Naive B cell (primary cell): ENCODE measurements at regions not wholly inside any gene's neighbourhood (a gene's known extent, or its start where the extent isn't known, plus 50 kb on each side); places are given as distances from the start of the nearest gene placed in this dataset.
"Not testable (repeated sequence)": the region's sequence is repeated elsewhere in the genome, so short reads cannot be mapped to it uniquely, and the experiment has no call there.

Experiments
- ATAC-seq, 2 donors: fragments of 150-1000 bp; cut with Tn5 transposase; 2 replicates each; pipeline ENCODE4 v1.10.0; 2021; ENCODE audit warnings: low read depth in 2 of 2, mild to moderate bottlenecking in 2 of 2, moderate library complexity in 2 of 2
- DNase-seq: peaks from one replicate; pipeline ENCODE4 v3.0.0; 2022
- H3K27ac Mint-ChIP-seq, 6 donors: one replicate each; pipeline ENCODE4 v1.8.0; 2020 to 2022; ENCODE audit warnings: mild to moderate bottlenecking in 6 of 6, mixed read lengths in 6 of 6, moderate library complexity in 5 of 6, inconsistent platforms in 2 of 6
- H3K27me3 Mint-ChIP-seq, 3 donors: one replicate each; pipeline ENCODE4 v1.8.0; 2021 to 2022; ENCODE audit warnings: mixed read lengths in 3 of 3, mild to moderate bottlenecking in 1 of 3
- H3K36me3 Mint-ChIP-seq, 2 donors: one replicate each; pipeline ENCODE4 v1.8.0; 2020 to 2022; ENCODE audit warnings: mixed read lengths in 2 of 2, inconsistent platforms in 1 of 2, mild to moderate bottlenecking in 1 of 2
- H3K4me1 Mint-ChIP-seq, 3 donors: one replicate each; pipeline ENCODE4 v1.8.0; 2020 to 2022; ENCODE audit warnings: mixed read lengths in 3 of 3, inconsistent platforms in 1 of 3, mild to moderate bottlenecking in 1 of 3, moderate library complexity in 1 of 3
- H3K4me3 Mint-ChIP-seq, 8 donors: one replicate each; pipeline ENCODE4 v1.8.0; 2020 to 2022; ENCODE audit warnings: mild to moderate bottlenecking in 8 of 8, mixed read lengths in 8 of 8, moderate library complexity in 8 of 8, inconsistent platforms in 2 of 8
- H3K9me3 Mint-ChIP-seq, 7 donors: one replicate each; pipeline ENCODE4 v1.8.0; 2020 to 2022; ENCODE audit warnings: mixed read lengths in 7 of 7, mild to moderate bottlenecking in 5 of 7, inconsistent platforms in 2 of 7, moderate library complexity in 1 of 7

DNA sequence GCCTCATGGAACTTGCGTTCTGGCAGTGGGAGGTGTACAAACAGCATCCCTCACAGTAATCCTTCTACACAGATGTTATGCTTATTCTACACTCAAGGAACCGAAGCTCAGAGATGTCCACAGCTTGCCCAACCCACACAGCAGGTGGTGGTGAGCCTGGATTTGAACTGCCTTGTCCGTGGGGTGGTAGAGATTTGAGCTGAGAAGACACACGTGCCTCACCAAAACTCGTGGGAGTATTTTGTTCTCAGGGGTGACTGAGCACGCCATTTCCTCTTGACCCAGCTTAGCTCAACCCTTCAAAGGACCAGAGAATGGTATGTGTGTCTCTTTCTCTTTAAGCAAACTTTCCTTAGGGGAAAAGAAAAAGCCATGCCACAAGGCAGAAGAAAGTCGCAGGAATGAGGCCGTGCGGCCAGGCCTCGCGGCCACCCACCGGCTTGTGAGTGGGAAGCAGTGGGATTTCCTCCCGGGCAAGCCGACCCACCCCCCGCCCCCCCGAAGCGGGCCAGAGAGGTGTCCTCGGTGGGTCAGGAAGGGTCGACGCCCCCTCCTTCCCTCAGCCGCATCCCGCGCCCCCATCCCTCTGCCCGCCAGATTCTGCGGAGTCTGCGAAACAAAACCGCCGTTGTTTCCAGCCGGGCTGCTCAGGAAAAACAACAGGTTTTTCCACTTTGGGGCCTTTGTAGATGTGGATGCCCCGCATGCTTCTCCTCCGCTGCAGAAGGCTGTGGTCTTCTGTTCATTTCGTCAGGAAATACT is 123.8 kb upstream of the ZNF469 start:
- H3K4me1 Mint-ChIP-seq, DNase-seq: not testable (repeated sequence)
- Mint-ChIP-seq H3K4me3 (peak overlapping the region in 3 of 8 donors; percentile 6 to 45 (median 12)), H3K27ac (peak overlapping the region in 1 of 6 donors; percentile 22), H3K27me3 (peaks cover 34 to 64% (median 59%) of the 10 kb centered on the region in 3 donors), H3K36me3 (peaks cover 3 to 15% of the 10 kb centered on the region in 2 donors), H3K9me3 (peaks cover 0 to 19% (median 6%) of the 10 kb centered on the region in 7 donors)
- peak in 1 of 2 donors; percentile 23 for ATAC-seq

GRCh38 chr16:88259538-88259937 is 123.2 kb upstream of the ZNF469 start:
- not testable (repeated sequence) for H3K27ac Mint-ChIP-seq, H3K4me1 Mint-ChIP-seq, DNase-seq, ATAC-seq
- Mint-ChIP-seq H3K36me3 (peaks cover 3 to 15% of the 10 kb centered on the region in 2 donors), H3K4me3 (peak overlapping the region in 1 of 8 donors; percentile 45), H3K9me3 (peaks cover 0 to 19% (median 6%) of the 10 kb centered on the region in 7 donors), H3K27me3 (peaks cover 34 to 70% (median 62%) of the 10 kb centered on the region in 3 donors)

GRCh38 chr16:88260146-88260545 is 122.6 kb upstream of the ZNF469 start:
- Mint-ChIP-seq H3K27me3 (peaks cover 30 to 75% (median 65%) of the 10 kb centered on the region in 3 donors), H3K36me3 (peaks cover 3 to 15% of the 10 kb centered on the region in 2 donors), H3K9me3 (peaks cover 0 to 13% (median 5%) of the 10 kb centered on the region in 7 donors), H3K4me1 (peaks cover 0 to 12% (median 9%) of the 10 kb centered on the region in 3 donors)
- H3K4me3 Mint-ChIP-seq, H3K27ac Mint-ChIP-seq, DNase-seq, ATAC-seq: not testable (repeated sequence)

GRCh38 chr16:88260881-88261665 is 121.7 kb upstream of the ZNF469 start:
- not testable (repeated sequence) for H3K9me3 Mint-ChIP-seq, H3K4me3 Mint-ChIP-seq, ATAC-seq, DNase-seq, H3K36me3 Mint-ChIP-seq
- Mint-ChIP-seq H3K4me1 (peaks cover 0 to 12% (median 9%) of the 10 kb centered on the region in 3 donors), H3K27ac (peak overlapping the region in 1 of 6 donors; percentile 29), H3K27me3 (peaks cover 22 to 72% (median 59%) of the 10 kb centered on the region in 3 donors)

DNA sequence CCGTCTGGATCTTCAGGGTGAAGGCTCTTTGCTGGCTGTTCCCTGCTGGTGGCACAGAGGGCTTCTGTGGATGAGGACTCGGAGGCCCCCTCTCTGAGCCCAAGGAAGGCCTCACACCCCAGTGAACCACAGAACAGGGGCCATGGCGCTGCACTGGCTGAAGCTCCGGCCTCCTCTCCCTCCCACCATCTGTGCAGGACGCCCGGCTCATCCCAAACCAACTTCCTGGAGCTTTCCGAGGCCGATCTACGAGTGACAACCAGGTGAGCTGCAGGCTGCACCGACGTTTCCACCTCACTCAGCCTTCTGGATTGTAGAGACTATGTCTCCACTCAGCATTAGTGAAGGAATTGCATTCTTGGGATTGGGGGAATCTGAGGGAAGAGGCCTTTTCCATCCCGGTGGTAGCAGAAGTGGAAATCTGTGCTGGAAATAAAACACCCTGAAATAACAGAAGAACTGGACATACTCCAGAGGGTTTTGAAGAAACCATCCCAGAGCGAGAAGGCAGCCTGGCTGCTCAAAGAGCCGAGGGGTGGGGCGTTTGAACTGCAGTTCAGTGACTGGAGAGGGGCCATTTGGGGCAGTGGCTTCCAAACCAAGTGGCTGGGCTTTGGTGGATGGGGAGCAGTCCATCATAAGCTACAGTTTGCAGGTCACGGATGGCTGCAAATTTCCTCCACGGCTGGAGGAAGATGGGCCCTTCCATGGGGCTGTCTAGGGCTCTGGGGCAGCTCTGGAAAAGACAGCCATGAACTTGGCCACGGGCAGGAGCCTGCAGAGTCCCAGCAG is 120.7 kb upstream of the ZNF469 start:
- not testable (repeated sequence) for DNase-seq, H3K27ac Mint-ChIP-seq, ATAC-seq, H3K4me3 Mint-ChIP-seq, H3K36me3 Mint-ChIP-seq, H3K9me3 Mint-ChIP-seq
- peaks cover 0 to 12% (median 9%) of the 10 kb centered on the region in 3 donors for H3K4me1 Mint-ChIP-seq
- peaks cover 19 to 72% (median 53%) of the 10 kb centered on the region in 3 donors for H3K27me3 Mint-ChIP-seq

GRCh38 chr16:88262858-88263563 is 119.7 kb upstream of the ZNF469 start:
- not testable (repeated sequence) for DNase-seq, H3K36me3 Mint-ChIP-seq, ATAC-seq, H3K9me3 Mint-ChIP-seq, H3K4me3 Mint-ChIP-seq
- Mint-ChIP-seq H3K4me1 (peaks cover 0 to 12% (median 9%) of the 10 kb centered on the region in 3 donors), H3K27ac (peak overlapping the region in 1 of 6 donors; percentile 36), H3K27me3 (peaks cover 11 to 66% (median 44%) of the 10 kb centered on the region in 3 donors)

- not testable (repeated sequence) for H3K4me3 Mint-ChIP-seq, DNase-seq, H3K27ac Mint-ChIP-seq
These were observed 119.0 kb upstream of the ZNF469 start for GRCh38 chr16:88263681-88264287.

DNA sequence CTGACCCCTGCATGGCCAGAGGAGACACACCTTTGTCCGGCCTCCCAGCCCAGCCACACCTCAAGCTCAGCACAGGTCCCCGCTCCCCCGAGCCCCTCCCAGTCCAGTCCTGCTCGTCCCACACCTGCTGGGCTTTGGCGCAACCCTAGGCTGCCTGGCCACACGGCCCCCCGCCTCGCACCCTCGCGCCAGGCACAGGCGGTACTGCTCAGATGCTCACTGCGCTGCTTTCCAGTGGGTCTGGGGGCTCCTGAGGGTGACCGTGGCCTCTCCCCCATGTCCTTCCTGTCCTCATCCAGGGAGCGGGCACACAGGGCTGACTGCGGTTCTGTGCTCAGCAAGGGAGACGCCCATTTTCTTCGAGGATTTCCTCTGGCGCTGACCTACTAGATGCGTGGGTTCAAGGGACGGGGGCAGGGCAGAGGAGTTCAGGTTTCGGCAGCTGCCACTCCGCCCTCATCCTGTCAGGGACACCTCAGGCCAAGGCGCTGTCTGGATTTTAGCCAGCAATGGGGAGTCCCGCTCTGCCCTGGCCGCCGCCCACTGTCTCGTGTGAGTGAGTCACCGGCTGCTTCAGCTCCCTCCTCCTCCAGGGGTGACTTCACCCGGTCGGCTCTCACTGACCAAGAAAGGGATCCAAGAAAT is 118.0 kb upstream of the ZNF469 start:
- peaks cover 0 to 5% (median 3%) of the 10 kb centered on the region in 3 donors for H3K4me1 Mint-ChIP-seq
- peak; percentile 53 to 56 for ATAC-seq
- H3K27me3 Mint-ChIP-seq, result peaks cover 7 to 64% (median 37%) of the 10 kb centered on the region in 3 donors
- H3K9me3 Mint-ChIP-seq, result no peaks in the 10 kb centered on the region
- peak overlapping the region in 3 of 6 donors; percentile 20 to 47 (median 47) for H3K27ac Mint-ChIP-seq
- H3K36me3 Mint-ChIP-seq, result peaks cover 0 to 3% of the 10 kb centered on the region in 2 donors
- DNase-seq, result peak; percentile 9
- no peak overlapping the region for H3K4me3 Mint-ChIP-seq

More at GRCh38 chr16:88263681-88264287, 119.0 kb upstream of the ZNF469 start:
- H3K27me3 Mint-ChIP-seq, result peaks cover 8 to 70% (median 42%) of the 10 kb centered on the region in 3 donors
- not testable (repeated sequence) for ATAC-seq, H3K36me3 Mint-ChIP-seq, H3K9me3 Mint-ChIP-seq, H3K4me1 Mint-ChIP-seq

- H3K4me1 Mint-ChIP-seq, result not testable (repeated sequence)
These were observed 117.3 kb upstream of the ZNF469 start for GRCh38 chr16:88265286-88265938.

GRCh38 chr16:88266036-88266435 is 116.7 kb upstream of the ZNF469 start:
- not testable (repeated sequence) for H3K4me1 Mint-ChIP-seq, ATAC-seq, H3K36me3 Mint-ChIP-seq, H3K27ac Mint-ChIP-seq, H3K4me3 Mint-ChIP-seq, H3K9me3 Mint-ChIP-seq, DNase-seq
- H3K27me3 Mint-ChIP-seq, result peaks cover 5 to 61% (median 27%) of the 10 kb centered on the region in 3 donors

More at GRCh38 chr16:88265286-88265938, 117.3 kb upstream of the ZNF469 start:
- H3K27me3 Mint-ChIP-seq, result peaks cover 4 to 61% (median 33%) of the 10 kb centered on the region in 3 donors
- ATAC-seq, result peak in 1 of 2 donors; percentile 18
- not testable (repeated sequence) for DNase-seq, H3K36me3 Mint-ChIP-seq, H3K4me3 Mint-ChIP-seq, H3K9me3 Mint-ChIP-seq
- H3K27ac Mint-ChIP-seq, result peak overlapping the region in 2 of 6 donors; percentile 47 to 69

DNA sequence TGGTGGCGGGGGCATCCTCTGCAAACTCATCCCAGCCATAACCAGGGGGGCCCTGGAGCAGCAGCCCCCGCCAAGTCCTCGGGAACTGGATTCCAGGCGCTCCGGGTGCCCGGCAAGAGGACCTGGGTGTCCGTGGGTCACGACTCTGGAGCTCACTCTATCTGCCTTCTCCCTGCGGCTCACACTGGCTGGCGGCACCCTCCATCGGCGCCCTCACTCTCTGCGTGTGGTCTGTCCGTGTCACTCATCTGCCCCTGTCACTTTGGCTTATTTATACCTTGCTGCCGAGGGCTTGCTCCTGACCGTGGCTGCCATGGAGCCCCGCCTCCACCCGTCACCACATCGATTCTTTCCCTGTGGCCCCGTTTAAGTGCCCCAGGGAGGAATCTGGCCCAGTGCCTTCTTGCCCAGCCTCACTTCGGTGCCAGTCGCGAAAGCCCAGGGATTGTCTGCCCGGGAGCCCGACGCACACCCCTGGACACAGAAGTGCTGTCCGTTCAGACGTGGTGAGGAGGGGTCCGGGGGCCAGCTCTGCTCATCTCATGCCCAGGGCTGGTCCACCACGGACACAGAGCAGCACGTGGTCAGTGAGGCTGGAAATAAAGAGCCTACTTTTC is 115.7 kb upstream of the ZNF469 start:
- H3K27me3 Mint-ChIP-seq, result peaks cover 5 to 58% (median 28%) of the 10 kb centered on the region in 3 donors
- H3K9me3 Mint-ChIP-seq, H3K4me1 Mint-ChIP-seq, DNase-seq, H3K27ac Mint-ChIP-seq, H3K4me3 Mint-ChIP-seq, ATAC-seq, H3K36me3 Mint-ChIP-seq: not testable (repeated sequence)
